SK-N-SH treated with all-trans-retinoic acid at 6 μM for 48 hours (cell line): ENCODE measurements at regions not wholly inside any gene's neighbourhood (a gene's known extent, or its start where the extent isn't known, plus 50 kb on each side); places are given as distances from the start of the nearest gene placed in this dataset.

Experiments used
- ATAC-seq: fragments of 200-7000 bp; cut with Tn5 transposase; 3 replicates; pipeline ENCODE4 v1.9.1; 2020; ENCODE audit warnings: mild to moderate bottlenecking, moderate library complexity
- BACH2 ChIP-seq: fragments of 250-450 bp; sonication (Bioruptor Pico); IDR thresholded peaks from 2 replicates; pipeline ENCODE4 v1.9.0; 2021; ENCODE audit warnings: mild to moderate bottlenecking, borderline replicate concordance
- CSDC2 ChIP-seq: fragments of 250-450 bp; sonication (Bioruptor Pico); IDR thresholded peaks from 2 replicates; pipeline ENCODE4 v1.5.0; 2020; ENCODE audit warnings: mild to moderate bottlenecking, moderate library complexity
- ESRRG ChIP-seq: fragments of 250-450 bp; sonication (Bioruptor Pico); IDR thresholded peaks from 2 replicates; pipeline ENCODE4 v1.6.1; 2021; ENCODE audit warnings: mild to moderate bottlenecking
- GLIS3 ChIP-seq: fragments of 250-450 bp; sonication (Bioruptor Pico); IDR thresholded peaks from 2 replicates; pipeline ENCODE4 v1.5.0; 2020; ENCODE audit warnings: mild to moderate bottlenecking, moderate library complexity
- ISL1 ChIP-seq: fragments of 250-450 bp; sonication (Bioruptor Pico); IDR thresholded peaks from 2 replicates; pipeline ENCODE4 v2.1.2; 2022; ENCODE audit warnings: mild to moderate bottlenecking, moderate library complexity
- OSR1 ChIP-seq: fragments of 250-450 bp; sonication (Bioruptor Pico); IDR thresholded peaks from 2 replicates; pipeline ENCODE4 v1.8.0; 2022; ENCODE audit warnings: moderate library complexity, mild to moderate bottlenecking, inconsistent platforms
- RARB ChIP-seq: fragments of 250-450 bp; sonication (Bioruptor Pico); IDR thresholded peaks from 2 replicates; pipeline ENCODE4 v1.8.0; 2021; ENCODE audit warnings: mild to moderate bottlenecking, moderate library complexity
- SNAI2 ChIP-seq: fragments of 250-450 bp; sonication (Bioruptor Pico); IDR thresholded peaks from 2 replicates; pipeline ENCODE4 v1.5.0; 2020; ENCODE audit warnings: mild to moderate bottlenecking, moderate library complexity
- TCF4 ChIP-seq: fragments of 250-450 bp; sonication (Bioruptor Pico); IDR thresholded peaks from 2 replicates; pipeline ENCODE4 v1.8.0; 2021; ENCODE audit warnings: mild to moderate bottlenecking, moderate library complexity, borderline replicate concordance
- TOX ChIP-seq: fragments of 250-450 bp; sonication (Bioruptor Pico); IDR thresholded peaks from 2 replicates; pipeline ENCODE4 v1.8.0; 2021; ENCODE audit warnings: mild to moderate bottlenecking, moderate library complexity, borderline replicate concordance
- ZC3H10 ChIP-seq: fragments of 250-450 bp; sonication (Bioruptor Pico); IDR thresholded peaks from 2 replicates; pipeline ENCODE4 v1.5.1; 2021; ENCODE audit warnings: mild to moderate bottlenecking, moderate library complexity
- ZFP3 ChIP-seq: fragments of 250-450 bp; sonication (Bioruptor Pico); IDR thresholded peaks from 2 replicates; pipeline ENCODE4 v1.5.0; 2020; ENCODE audit warnings: mild to moderate bottlenecking, moderate library complexity
- ZNF565 ChIP-seq: fragments of 450-650 bp; formaldehyde crosslinking; conservative IDR thresholded peaks from 2 replicates; pipeline ENCODE4 v1.5.0; 2020; ENCODE audit warnings: low read depth, mild to moderate bottlenecking, moderate library complexity
- ZNF70 ChIP-seq: fragments of 450-650 bp; formaldehyde crosslinking; IDR thresholded peaks from 2 replicates; pipeline ENCODE4 v1.5.0; 2020; ENCODE audit warnings: mild to moderate bottlenecking, moderate library complexity
- ZNF8 ChIP-seq: fragments of 450-650 bp; formaldehyde crosslinking; IDR thresholded peaks from 2 replicates; pipeline ENCODE4 v1.5.0; 2020; ENCODE audit warnings: mild to moderate bottlenecking, moderate library complexity
- TF ChIP-seq, protein P1 (sequence below): fragments of 250-450 bp; sonication (Bioruptor Pico); IDR thresholded peaks from 2 replicates; pipeline ENCODE4 v1.5.0; 2020; ENCODE audit warnings: mild to moderate bottlenecking, moderate library complexity
- TF ChIP-seq, protein P2 (sequence below): fragments of 250-450 bp; sonication (Bioruptor Pico); IDR thresholded peaks from 2 replicates; pipeline ENCODE4 v1.5.1; 2021; ENCODE audit warnings: mild to moderate bottlenecking, moderate library complexity
- TF ChIP-seq, protein P3 (sequence below): fragments of 250-450 bp; sonication (Bioruptor Pico); IDR thresholded peaks from 2 replicates; pipeline ENCODE4 v1.5.1; 2020; ENCODE audit warnings: low read depth, mild to moderate bottlenecking, moderate library complexity
- TF ChIP-seq, protein P4 (sequence below): fragments of 250-450 bp; sonication (Bioruptor Pico); IDR thresholded peaks from 2 replicates; pipeline ENCODE4 v1.8.0; 2021; ENCODE audit warnings: low read depth, mild to moderate bottlenecking, moderate library complexity, borderline replicate concordance

DNA sequence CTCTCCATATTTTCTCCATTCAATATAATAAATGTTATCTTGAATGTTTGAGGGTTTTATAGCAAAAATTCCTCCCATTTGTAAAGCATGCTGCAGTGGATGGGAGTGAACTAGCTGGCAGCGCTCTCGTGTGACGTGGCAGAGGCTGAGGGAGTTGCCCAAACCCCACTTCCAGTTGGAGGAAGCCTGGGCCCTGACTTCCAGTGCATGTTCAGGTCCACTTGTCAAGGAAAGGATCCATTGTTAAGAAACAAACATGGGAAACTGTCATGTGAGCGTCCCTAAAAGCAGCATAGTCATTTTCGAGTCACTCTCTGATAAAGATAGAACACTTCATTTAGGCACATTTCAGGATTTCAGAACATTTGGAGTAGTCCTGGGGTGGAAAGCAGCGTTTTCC, 116.6 kb downstream of the SLC25A47 start:
- no peak for TF ChIP-seq ZC3H10 (CRISPR knock-in tag)
- no peak for TF ChIP-seq OSR1
- no peak for TF ChIP-seq CSDC2 (CRISPR knock-in tag)
- no peak for TF ChIP-seq ZNF70 (CRISPR knock-in tag)
- TF ChIP-seq, protein P1, sequence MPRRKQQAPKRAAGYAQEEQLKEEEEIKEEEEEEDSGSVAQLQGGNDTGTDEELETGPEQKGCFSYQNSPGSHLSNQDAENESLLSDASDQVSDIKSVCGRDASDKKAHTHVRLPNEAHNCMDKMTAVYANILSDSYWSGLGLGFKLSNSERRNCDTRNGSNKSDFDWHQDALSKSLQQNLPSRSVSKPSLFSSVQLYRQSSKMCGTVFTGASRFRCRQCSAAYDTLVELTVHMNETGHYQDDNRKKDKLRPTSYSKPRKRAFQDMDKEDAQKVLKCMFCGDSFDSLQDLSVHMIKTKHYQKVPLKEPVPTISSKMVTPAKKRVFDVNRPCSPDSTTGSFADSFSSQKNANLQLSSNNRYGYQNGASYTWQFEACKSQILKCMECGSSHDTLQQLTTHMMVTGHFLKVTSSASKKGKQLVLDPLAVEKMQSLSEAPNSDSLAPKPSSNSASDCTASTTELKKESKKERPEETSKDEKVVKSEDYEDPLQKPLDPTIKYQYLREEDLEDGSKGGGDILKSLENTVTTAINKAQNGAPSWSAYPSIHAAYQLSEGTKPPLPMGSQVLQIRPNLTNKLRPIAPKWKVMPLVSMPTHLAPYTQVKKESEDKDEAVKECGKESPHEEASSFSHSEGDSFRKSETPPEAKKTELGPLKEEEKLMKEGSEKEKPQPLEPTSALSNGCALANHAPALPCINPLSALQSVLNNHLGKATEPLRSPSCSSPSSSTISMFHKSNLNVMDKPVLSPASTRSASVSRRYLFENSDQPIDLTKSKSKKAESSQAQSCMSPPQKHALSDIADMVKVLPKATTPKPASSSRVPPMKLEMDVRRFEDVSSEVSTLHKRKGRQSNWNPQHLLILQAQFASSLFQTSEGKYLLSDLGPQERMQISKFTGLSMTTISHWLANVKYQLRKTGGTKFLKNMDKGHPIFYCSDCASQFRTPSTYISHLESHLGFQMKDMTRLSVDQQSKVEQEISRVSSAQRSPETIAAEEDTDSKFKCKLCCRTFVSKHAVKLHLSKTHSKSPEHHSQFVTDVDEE: no peak
- TF ChIP-seq ESRRG: no peak
- TF ChIP-seq, protein P2, sequence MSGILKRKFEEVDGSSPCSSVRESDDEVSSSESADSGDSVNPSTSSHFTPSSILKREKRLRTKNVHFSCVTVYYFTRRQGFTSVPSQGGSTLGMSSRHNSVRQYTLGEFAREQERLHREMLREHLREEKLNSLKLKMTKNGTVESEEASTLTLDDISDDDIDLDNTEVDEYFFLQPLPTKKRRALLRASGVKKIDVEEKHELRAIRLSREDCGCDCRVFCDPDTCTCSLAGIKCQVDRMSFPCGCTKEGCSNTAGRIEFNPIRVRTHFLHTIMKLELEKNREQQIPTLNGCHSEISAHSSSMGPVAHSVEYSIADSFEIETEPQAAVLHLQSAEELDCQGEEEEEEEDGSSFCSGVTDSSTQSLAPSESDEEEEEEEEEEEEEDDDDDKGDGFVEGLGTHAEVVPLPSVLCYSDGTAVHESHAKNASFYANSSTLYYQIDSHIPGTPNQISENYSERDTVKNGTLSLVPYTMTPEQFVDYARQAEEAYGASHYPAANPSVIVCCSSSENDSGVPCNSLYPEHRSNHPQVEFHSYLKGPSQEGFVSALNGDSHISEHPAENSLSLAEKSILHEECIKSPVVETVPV: no peak
- TF ChIP-seq SNAI2: no peak
- no peak for TF ChIP-seq TOX (CRISPR knock-in tag)
- TF ChIP-seq, protein P3, sequence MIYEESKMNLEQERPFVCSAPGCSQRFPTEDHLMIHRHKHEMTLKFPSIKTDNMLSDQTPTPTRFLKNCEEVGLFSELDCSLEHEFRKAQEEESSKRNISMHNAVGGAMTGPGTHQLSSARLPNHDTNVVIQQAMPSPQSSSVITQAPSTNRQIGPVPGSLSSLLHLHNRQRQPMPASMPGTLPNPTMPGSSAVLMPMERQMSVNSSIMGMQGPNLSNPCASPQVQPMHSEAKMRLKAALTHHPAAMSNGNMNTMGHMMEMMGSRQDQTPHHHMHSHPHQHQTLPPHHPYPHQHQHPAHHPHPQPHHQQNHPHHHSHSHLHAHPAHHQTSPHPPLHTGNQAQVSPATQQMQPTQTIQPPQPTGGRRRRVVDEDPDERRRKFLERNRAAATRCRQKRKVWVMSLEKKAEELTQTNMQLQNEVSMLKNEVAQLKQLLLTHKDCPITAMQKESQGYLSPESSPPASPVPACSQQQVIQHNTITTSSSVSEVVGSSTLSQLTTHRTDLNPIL (CRISPR knock-in tag): no peak
- no peak for TF ChIP-seq BACH2 (CRISPR knock-in tag)
- no peak for TF ChIP-seq ISL1
- TF ChIP-seq TCF4 (CRISPR knock-in tag): no peak
- TF ChIP-seq ZNF565 (CRISPR knock-in tag): no peak
- TF ChIP-seq ZNF8 (CRISPR knock-in tag): no peak
- TF ChIP-seq, protein P4, sequence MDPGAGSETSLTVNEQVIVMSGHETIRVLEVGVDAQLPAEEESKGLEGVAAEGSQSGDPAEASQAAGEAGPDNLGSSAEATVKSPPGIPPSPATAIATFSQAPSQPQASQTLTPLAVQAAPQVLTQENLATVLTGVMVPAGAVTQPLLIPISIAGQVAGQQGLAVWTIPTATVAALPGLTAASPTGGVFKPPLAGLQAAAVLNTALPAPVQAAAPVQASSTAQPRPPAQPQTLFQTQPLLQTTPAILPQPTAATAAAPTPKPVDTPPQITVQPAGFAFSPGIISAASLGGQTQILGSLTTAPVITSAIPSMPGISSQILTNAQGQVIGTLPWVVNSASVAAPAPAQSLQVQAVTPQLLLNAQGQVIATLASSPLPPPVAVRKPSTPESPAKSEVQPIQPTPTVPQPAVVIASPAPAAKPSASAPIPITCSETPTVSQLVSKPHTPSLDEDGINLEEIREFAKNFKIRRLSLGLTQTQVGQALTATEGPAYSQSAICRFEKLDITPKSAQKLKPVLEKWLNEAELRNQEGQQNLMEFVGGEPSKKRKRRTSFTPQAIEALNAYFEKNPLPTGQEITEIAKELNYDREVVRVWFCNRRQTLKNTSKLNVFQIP (CRISPR knock-in tag): no peak
- TF ChIP-seq, all 23 proteins: peak for 0
- ATAC-seq: peak; percentile 4; the same call in 2 of the 3 replicates

DNA sequence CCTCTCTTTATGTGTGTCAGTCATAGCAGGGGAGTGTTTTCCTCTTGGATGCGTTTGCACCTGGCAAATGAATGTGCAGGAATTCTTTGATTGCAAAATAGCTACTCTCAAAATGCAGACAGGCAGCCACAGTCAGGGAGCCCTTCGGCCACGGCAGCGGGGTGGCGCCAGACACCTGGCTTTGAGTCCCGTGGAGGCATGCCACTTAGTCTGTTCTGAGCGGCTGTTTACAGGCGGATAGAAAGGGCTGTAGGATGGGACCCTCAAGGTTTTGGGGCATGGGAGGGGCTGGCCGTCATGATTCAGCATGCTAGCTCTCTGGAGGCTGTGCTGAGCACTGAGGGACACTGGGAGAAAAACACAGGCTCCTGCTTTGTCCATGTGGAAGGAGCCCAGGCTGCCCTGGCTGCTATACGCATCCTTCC, 117.1 kb downstream of the SLC25A47 start:
- ATAC-seq: peak; percentile 78

DNA sequence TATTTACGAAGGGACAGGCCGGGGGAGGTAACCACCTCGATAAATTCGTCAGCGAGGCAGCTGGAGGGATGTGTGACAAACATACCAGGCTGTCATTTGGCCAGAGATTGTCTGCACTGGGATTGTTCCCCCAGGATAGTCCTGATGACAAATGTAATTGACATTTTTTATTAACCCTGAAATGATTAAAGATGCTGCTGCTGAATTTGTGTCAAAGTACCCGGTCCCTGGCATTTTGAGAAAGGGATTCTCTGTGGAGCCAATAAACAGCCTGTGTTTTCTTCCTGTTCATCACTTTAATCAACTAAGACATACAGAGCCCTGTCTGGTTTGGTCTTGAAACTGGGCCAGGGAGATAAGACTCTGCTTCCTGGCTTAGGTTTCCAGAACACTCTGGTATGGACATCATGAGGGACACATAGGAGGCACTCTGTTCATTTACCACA, 117.6 kb downstream of the SLC25A47 start:
- ATAC-seq: peak; percentile 48
- TF ChIP-seq SNAI2 (peak; percentile 44; the same call in 1 of the 2 replicates), ZFP3 (peak; percentile 80), ZNF8 (CRISPR knock-in tag) (peak; percentile 69), BACH2 (CRISPR knock-in tag) (no peak), ZC3H10 (CRISPR knock-in tag) (no peak), TCF4 (CRISPR knock-in tag) (peak; percentile 97), GLIS3 (CRISPR knock-in tag) (peak; percentile 44; the same call in 1 of the 2 replicates), TOX (CRISPR knock-in tag) (no peak), ISL1 (peak; percentile 61)
- TF ChIP-seq, protein P2: peak; percentile 54; the same call in 1 of the 2 replicates
- TF ChIP-seq, protein P4 (CRISPR knock-in tag): no peak
- TF ChIP-seq, protein P3 (CRISPR knock-in tag): peak; percentile 32; the same call in 1 of the 2 replicates
- TF ChIP-seq, protein P1: peak; percentile 97

More for the DNA sequence above, 117.1 kb downstream of the SLC25A47 start:
- TF ChIP-seq ZNF70 (CRISPR knock-in tag): 0 out of 2 replicates have a peak, but pooled peaks have one; percentile 44
- no peak for TF ChIP-seq RARB
